ENCODE measurements at regions not wholly inside any gene's neighbourhood (a gene's known extent, or its start where the extent isn't known, plus 50 kb on each side); places are given as distances from the start of the nearest gene placed in this dataset.
A peak's percentile ranks its signal among the peaks of the same experiment; 100 is the strongest.

- Histone ChIP-seq H3K9me3 (replicated peaks; ENCODE audit: control insufficient read depth, insufficient read depth, low read depth, low read length) (no peaks in the 10 kb centered on the region), H3K79me2 (ENCODE audit: control insufficient read depth, insufficient read depth, low read length) (no peaks in the 10 kb centered on the region), H3K9ac (ENCODE audit: insufficient read depth in 1 of 2, low read depth in 2 of 2, low read length in 2 of 2) (no peak overlapping the region), H3K9me1 (ENCODE audit: control insufficient read depth, insufficient read depth, low read length) (no peaks in the 10 kb centered on the region), H2AFZ (ENCODE audit: low read depth, low read length) (no peak overlapping the region), H3K27me3 (ENCODE audit: control insufficient read depth in 2 of 2, insufficient read depth in 2 of 2, low read length in 2 of 2) (no peaks in the 10 kb centered on the region), H3K4me2 (ENCODE audit: insufficient read depth, low read length) (no peak overlapping the region), H3K4me1 (replicated peaks in 1 of 2; ENCODE audit: control insufficient read depth in 2 of 2, insufficient read depth in 2 of 2, low read length in 2 of 2) (no peaks in the 10 kb centered on the region), H3K36me3 (ENCODE audit: control insufficient read depth, insufficient read depth, low read length) (no peaks in the 10 kb centered on the region), H4K20me1 (replicated peaks; ENCODE audit: control insufficient read depth, insufficient read depth, low read length) (no peaks in the 10 kb centered on the region), H3K4me3 (no peak overlapping the region), H3K27ac (ENCODE audit: extremely low read depth, low read depth, low read length) (no peak overlapping the region)
- no TSS peak for BruUV-seq (replicated peaks)
- TF ChIP-seq RBM25 (IDR thresholded peaks at IDR 0.05; ENCODE audit: low read depth, low read length, severe bottlenecking) (no peak), CREBBP (IDR thresholded peaks at IDR 0.05; ENCODE audit: low read depth, low read length) (no peak), THAP12 (CRISPR knock-in tag; IDR thresholded peaks at IDR 0.05) (no peak), CEBPG (CRISPR knock-in tag; IDR thresholded peaks at IDR 0.05) (no peak), CEBPG (tag; conservative IDR thresholded peaks at IDR 0.05 in 1 of 2, IDR thresholded peaks at IDR 0.05 in 1 of 2) (0 out of 4 replicates have a peak, but pooled peaks of 1 of the 2 experiments have one; percentile 24), DPF2 (IDR thresholded peaks at IDR 0.05) (no peak), ZNF707 (CRISPR knock-in tag; conservative IDR thresholded peaks at IDR 0.05) (no peak), ZNF655 (CRISPR knock-in tag; IDR thresholded peaks at IDR 0.05) (no peak), CEBPB (tag; IDR thresholded peaks at IDR 0.05) (peak; percentile 11; the same call in 1 of the 2 replicates)
- POLR2A ChIA-PET: no interaction called here
- in situ Hi-C loops (cut with MboI): no loop called here
- DNase-seq (ENCODE audit: extremely low read depth in 1 of 4, low spot score in 3 of 4): no peak
- WGBS (ENCODE audit: insufficient coverage, low coverage, missing lambda C conversion rate): 8% methylated on average over 2 of the region's 2 CpGs
- intact Hi-C loops (cut with micrococcal nuclease): no loop called here
- no peak for FAIRE-seq
- CTCF ChIA-PET (ENCODE audit: low intra/inter-chr PET ratio): no interaction called here
- ATAC-seq: no peak
Observed at GRCh38 chr18:60809937-60810336, 437.4 kb upstream of the MC4R start.
